SU-DHL-6 (cell line): ENCODE measurements at regions not wholly inside any gene's neighbourhood (a gene's known extent, or its start where the extent isn't known, plus 50 kb on each side); places are given as distances from the start of the nearest gene placed in this dataset.

Experiments
- CTCF ChIP-seq: fragments of 200-600 bp; sonication (generic); IDR thresholded peaks from one replicate; pipeline ENCODE4 v1.5.1; 2017; ENCODE audit warnings: antibody characterized with exemption, mild to moderate bottlenecking, low read length, moderate library complexity; ENCODE audit not compliant: insufficient read depth, poor library complexity, severe bottlenecking
- EZH2phosphoT487 ChIP-seq: fragments of 200-600 bp; sonication (generic), shearing (Covaris generic); conservative IDR thresholded peaks from 2 replicates; pipeline ENCODE4 v1.6.1; 2018; ENCODE audit warnings: mild to moderate bottlenecking, antibody characterized with exemption, low read length, moderate library complexity, mixed read lengths

- TF ChIP-seq CTCF: no peak
- no peak for TF ChIP-seq EZH2phosphoT487
These were observed 336.4 kb upstream of the HAND2 start for GRCh38 chr4:173866322-173867026.
